Tibial nerve (tissue), 4 donors: ENCODE measurements at regions not wholly inside any gene's neighbourhood (a gene's known extent, or its start where the extent isn't known, plus 50 kb on each side); places are given as distances from the start of the nearest gene placed in this dataset.

ENCODE experiments used
- DNase-seq, 2 donors: peaks; one replicate each; pipeline ENCODE4 v3.0.0-alpha.2; 2019; ENCODE audit warnings: low spot score in 2 of 2
- H3K27ac ChIP-seq, 4 donors: fragments of 200-600 bp; sonication (generic) in 3 of 4; one replicate each; pipeline ENCODE4 v1.5.1; 2017 to 2019; ENCODE audit warnings: mild to moderate bottlenecking in 1 of 4
- H3K27me3 ChIP-seq, 2 donors: fragments of 200-600 bp; sonication (generic) in 1 of 2; one replicate each; pipeline versions ENCODE4 v1.5.1 to v1.6.0; 2017 to 2019
- H3K36me3 ChIP-seq, 3 donors: fragments of 200-600 bp; sonication (generic); one replicate each; pipeline ENCODE4 v1.5.1; 2018 to 2019
- H3K4me1 ChIP-seq, 4 donors: fragments of 200-600 bp; sonication (generic) in 3 of 4; one replicate each; pipeline ENCODE4 v1.5.1; 2017 to 2019
- H3K4me3 ChIP-seq, 4 donors: fragments of 200-600 bp; sonication (generic) in 3 of 4; one replicate each; pipeline ENCODE4 v1.5.1; 2017 to 2019; ENCODE audit warnings: mild to moderate bottlenecking in 1 of 4, moderate library complexity in 1 of 4
- H3K9me3 ChIP-seq, 4 donors: fragments of 200-600 bp; sonication (generic) in 3 of 4; one replicate each; pipeline ENCODE4 v1.5.1; 2017 to 2019
- CTCF ChIP-seq, 5 experiments: fragments of 200-600 bp in 3 of 5; fragments of 450-650 bp in 2 of 5; sonication (generic) in 3 of 5; IDR thresholded peaks; one replicate each; pipeline ENCODE4 v1.5.1; 2016 to 2019; ENCODE audit warnings: antibody characterized with exemption in 5 of 5, mild to moderate bottlenecking in 3 of 5, moderate library complexity in 2 of 5
- EP300 ChIP-seq, 2 donors: sonication (generic); formaldehyde crosslinking; IDR thresholded peaks; one replicate each; pipeline ENCODE4 v1.6.1; 2017; ENCODE audit warnings: antibody characterized with exemption in 2 of 2, mild to moderate bottlenecking in 1 of 2
- POLR2A ChIP-seq, 2 donors: fragments of 450-650 bp; IDR thresholded peaks; one replicate each; pipeline ENCODE4 v1.6.1; 2017; ENCODE audit warnings: antibody characterized with exemption in 2 of 2, mild to moderate bottlenecking in 2 of 2, moderate library complexity in 2 of 2
- WGBS, 2 donors: methylation state at CpG; one replicate each; pipeline ENCODE4 v1.1.5; 2018; 5-methylcytosine and 5-hydroxymethylcytosine counted together

DNA sequence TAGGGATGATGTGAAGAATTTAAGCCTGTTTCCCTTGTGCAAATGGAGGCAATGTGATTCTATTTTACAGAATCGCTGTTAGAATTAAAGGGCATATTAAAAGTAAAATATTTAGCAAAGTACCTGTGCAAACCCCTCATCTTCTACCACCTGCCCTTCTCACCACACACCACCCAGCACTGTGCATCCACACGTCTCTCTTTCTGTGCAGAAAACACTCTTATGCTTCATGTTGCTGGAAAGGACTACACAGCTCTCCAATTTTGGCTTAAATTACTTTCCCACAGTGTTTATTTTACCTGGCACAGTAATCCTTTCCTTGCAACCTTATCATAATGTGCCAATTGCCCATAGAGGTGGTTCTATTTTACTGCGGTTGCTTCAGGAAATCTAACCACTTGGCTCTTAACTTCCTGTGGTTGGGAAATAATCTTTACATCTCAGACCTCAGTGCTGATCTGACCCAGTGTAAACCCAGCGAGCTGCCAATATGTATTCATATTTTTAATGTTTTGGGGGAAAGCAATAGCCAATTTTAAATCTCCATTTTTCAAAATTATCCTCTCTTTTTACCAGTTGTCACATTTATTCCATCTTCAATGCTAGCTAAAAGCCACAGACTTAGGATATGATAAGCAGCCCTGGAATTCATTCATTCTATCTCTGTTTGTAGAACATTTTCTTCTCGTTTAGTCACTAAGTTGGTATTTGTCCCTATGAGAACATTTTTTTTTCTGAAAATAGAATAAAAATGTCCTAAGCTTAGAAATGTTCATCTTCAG, 250.9 kb downstream of the DSEL start:
- TF ChIP-seq POLR2A (IDR thresholded peaks at IDR 0.05): no peak
- TF ChIP-seq CTCF (IDR thresholded peaks at IDR 0.05): no peak
- TF ChIP-seq EP300 (IDR thresholded peaks at IDR 0.05): no peak
- Histone ChIP-seq H3K36me3 (no peaks in the 10 kb centered on the region), H3K27me3 (no peaks in the 10 kb centered on the region), H3K4me1 (peaks cover 0 to 23% (median 8%) of the 10 kb centered on the region in 4 donors), H3K4me3 (no peak overlapping the region), H3K9me3 (no peaks in the 10 kb centered on the region), H3K27ac (peak overlapping the region in 2 of 4 donors; percentile 51 to 53)
- no peak for DNase-seq
- 49 to 57% methylated on average over 5 of the region's 5 CpGs for WGBS, 2 donors

GRCh38 chr18:67261931-67262552, 254.5 kb downstream of the DSEL start:
- Histone ChIP-seq H3K4me1 (peaks cover 0 to 23% (median 8%) of the 10 kb centered on the region in 4 donors), H3K9me3 (no peaks in the 10 kb centered on the region), H3K27me3 (no peaks in the 10 kb centered on the region), H3K4me3 (no peak overlapping the region), H3K36me3 (no peaks in the 10 kb centered on the region), H3K27ac (no peak overlapping the region)
- TF ChIP-seq POLR2A (IDR thresholded peaks at IDR 0.05): no peak
- no peak for TF ChIP-seq EP300 (IDR thresholded peaks at IDR 0.05)
- TF ChIP-seq CTCF (IDR thresholded peaks at IDR 0.05): no peak
- DNase-seq: no peak
- WGBS, 2 donors: 94 to 95% methylated on average over 3 of the region's 3 CpGs

- TF ChIP-seq EP300 (IDR thresholded peaks at IDR 0.05) (no peak), CTCF (IDR thresholded peaks at IDR 0.05) (no peak), POLR2A (IDR thresholded peaks at IDR 0.05) (no peak)
- Histone ChIP-seq H3K4me3 (no peak overlapping the region), H3K9me3 (no peaks in the 10 kb centered on the region), H3K4me1 (peaks cover 0 to 12% (median 5%) of the 10 kb centered on the region in 4 donors), H3K27ac (no peak overlapping the region), H3K36me3 (no peaks in the 10 kb centered on the region), H3K27me3 (no peaks in the 10 kb centered on the region)
- WGBS, 2 donors: 85 to 87% methylated on average over 5 of the region's 5 CpGs
- DNase-seq: no peak
These were observed 255.7 kb downstream of the DSEL start for GRCh38 chr18:67260841-67261240.

DNA sequence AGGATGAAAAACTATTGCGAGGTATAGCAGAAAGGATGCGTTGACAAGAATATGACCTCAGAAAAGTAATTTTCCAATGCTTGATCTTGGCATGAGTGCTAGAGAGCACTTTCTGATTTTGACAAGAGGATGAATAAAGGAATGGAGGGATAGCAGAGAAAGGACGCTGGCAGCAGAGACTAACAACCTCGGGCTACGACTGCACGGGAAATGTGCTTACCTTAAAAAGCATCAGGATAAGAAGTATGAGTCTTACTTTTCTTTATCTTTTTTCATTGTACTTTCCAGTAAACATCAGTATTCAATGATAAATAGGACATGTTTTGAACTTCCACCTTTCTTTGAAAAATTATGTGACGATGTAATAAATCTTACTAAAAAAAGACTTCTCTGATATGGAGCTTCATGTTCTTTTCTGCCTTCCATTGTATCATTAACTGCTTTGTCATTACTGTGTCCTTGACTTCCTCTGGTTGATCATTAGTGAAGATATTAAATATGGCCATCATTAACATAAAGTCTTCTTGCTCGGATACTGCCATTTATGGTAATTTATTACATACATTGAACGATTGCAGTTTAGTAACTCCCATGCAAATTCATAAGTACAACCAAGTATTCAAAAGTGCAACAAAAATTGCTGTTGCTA, 265.6 kb downstream of the DSEL start:
- Histone ChIP-seq H3K4me3 (no peak overlapping the region), H3K4me1 (no peaks in the 10 kb centered on the region), H3K36me3 (no peaks in the 10 kb centered on the region), H3K27me3 (no peaks in the 10 kb centered on the region), H3K27ac (no peak overlapping the region), H3K9me3 (no peaks in the 10 kb centered on the region)
- DNase-seq: no peak
- TF ChIP-seq EP300 (IDR thresholded peaks at IDR 0.05): no peak
- no peak for TF ChIP-seq POLR2A (IDR thresholded peaks at IDR 0.05)
- no peak for TF ChIP-seq CTCF (IDR thresholded peaks at IDR 0.05)
- WGBS, 2 donors: 94 to 95% methylated on average over 9 of the region's 9 CpGs
